C4-2B (cell line): ENCODE measurements at regions not wholly inside any gene's neighbourhood (a gene's known extent, or its start where the extent isn't known, plus 50 kb on each side); places are given as distances from the start of the nearest gene placed in this dataset.

ENCODE experiments used
- ZFX ChIP-seq: fragments of 450-650 bp; IDR thresholded peaks from 2 replicates; pipeline ENCODE4 v1.6.1; 2017
- TF ChIP-seq, protein P1 (sequence below): fragments of 450-650 bp; conservative IDR thresholded peaks from 2 replicates; pipeline ENCODE4 v1.5.1; 2017; ENCODE audit warnings: mild to moderate bottlenecking

DNA sequence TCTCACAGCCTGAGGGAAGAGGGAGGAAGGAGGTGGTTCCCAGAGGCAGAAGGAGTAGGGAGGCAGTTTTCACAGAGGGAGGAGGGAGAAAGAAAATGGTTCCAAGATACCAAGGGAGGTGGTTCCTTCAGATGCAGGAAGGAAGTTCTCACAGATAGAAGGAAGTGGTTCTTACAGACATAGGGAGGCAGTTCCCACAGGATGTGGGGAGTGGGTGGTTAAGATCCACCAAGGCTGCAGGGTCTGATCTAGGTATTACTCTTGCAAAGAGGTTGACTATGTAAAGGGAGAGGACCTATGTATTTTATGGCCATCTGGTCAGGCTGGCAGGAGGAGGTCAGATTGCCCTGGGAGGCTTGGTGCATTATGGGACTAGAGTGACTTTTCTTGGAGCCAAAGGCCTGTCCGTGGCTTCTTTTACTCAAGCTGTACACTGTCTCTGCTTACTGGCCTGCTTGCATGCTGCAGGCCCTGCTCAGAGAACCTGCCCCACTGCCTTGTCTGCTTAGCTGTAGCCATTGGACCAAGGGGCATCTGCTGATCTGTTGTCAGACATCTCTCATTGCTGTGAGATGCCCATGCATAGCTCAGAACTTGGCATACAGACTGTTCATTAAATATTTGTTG is 283.7 kb downstream of the DHX35 start:
- TF ChIP-seq, protein P1, sequence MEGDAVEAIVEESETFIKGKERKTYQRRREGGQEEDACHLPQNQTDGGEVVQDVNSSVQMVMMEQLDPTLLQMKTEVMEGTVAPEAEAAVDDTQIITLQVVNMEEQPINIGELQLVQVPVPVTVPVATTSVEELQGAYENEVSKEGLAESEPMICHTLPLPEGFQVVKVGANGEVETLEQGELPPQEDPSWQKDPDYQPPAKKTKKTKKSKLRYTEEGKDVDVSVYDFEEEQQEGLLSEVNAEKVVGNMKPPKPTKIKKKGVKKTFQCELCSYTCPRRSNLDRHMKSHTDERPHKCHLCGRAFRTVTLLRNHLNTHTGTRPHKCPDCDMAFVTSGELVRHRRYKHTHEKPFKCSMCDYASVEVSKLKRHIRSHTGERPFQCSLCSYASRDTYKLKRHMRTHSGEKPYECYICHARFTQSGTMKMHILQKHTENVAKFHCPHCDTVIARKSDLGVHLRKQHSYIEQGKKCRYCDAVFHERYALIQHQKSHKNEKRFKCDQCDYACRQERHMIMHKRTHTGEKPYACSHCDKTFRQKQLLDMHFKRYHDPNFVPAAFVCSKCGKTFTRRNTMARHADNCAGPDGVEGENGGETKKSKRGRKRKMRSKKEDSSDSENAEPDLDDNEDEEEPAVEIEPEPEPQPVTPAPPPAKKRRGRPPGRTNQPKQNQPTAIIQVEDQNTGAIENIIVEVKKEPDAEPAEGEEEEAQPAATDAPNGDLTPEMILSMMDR, result no peak
- no peak for TF ChIP-seq ZFX
